ENCODE measurements at regions not wholly inside any gene's neighbourhood (a gene's known extent, or its start where the extent isn't known, plus 50 kb on each side); places are given as distances from the start of the nearest gene placed in this dataset.

DNA sequence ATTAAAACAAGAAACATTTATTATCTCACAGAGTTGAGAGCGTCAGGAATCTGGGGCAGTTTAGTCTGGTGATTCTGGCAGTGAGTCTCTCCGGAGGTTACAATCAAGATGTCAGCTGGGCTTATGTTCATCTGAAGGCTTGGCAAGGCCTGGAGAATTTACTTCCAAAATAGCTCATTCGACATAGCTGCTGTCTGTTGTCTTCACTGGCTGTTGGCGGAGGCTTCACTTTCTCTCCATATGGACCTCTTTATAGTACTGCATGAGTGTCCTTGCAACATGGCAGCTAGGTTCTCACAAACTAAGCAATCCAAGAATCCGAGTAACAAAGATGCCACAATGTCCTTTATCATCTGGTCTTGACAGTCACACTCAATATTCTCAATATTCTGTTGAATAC lies 70.2 kb upstream of the ADGRL3 start:
- Histone ChIP-seq H3K9ac (replicated peaks in 1 of 4; ENCODE audit: extremely low read depth in 1 of 4, low read depth in 3 of 4, low read length in 3 of 4) (no peak overlapping the region), H3K36me3 (ENCODE audit: control insufficient read depth in 2 of 4, insufficient read depth in 4 of 4, low read length in 3 of 4) (no peaks in the 10 kb centered on the region), H3K27me3 (replicated peaks in 1 of 4; ENCODE audit: control insufficient read depth in 3 of 4, extremely low read depth in 1 of 4, insufficient read depth in 3 of 4, low read length in 3 of 4) (no peaks in the 10 kb centered on the region), H2BK15ac (ENCODE audit: low read length) (no peak overlapping the region), H3K18ac (ENCODE audit: extremely low read depth, low read length) (no peak overlapping the region), H3K4ac (replicated peaks; ENCODE audit: insufficient read length, low read depth, low read length) (no peak overlapping the region), H3K9me3 (ENCODE audit: insufficient read depth in 2 of 2, low read depth in 1 of 2, low read length in 1 of 2) (no peaks in the 10 kb centered on the region; a peak in 1 of 4 replicates), H4K8ac (ENCODE audit: extremely low read depth, insufficient read depth, low read length) (no peak overlapping the region), H4K20me1 (replicated peaks in 1 of 2; ENCODE audit: control insufficient read depth in 1 of 2, insufficient read depth in 2 of 2, low read length in 2 of 2) (no peaks in the 10 kb centered on the region), H3K79me2 (ENCODE audit: control insufficient read depth in 1 of 2, insufficient read depth in 2 of 2, low read length in 2 of 2) (no peaks in the 10 kb centered on the region), H3K27ac (ENCODE audit: low read depth, low read length) (no peak overlapping the region), H2BK20ac (ENCODE audit: low read length) (no peak overlapping the region), H2BK120ac (replicated peaks; ENCODE audit: low read depth, low read length) (no peak overlapping the region), H3K23ac (ENCODE audit: insufficient read length) (no peak overlapping the region), H3K4me3 (ENCODE audit: extremely low read depth in 1 of 4, insufficient read depth in 2 of 4, low read depth in 3 of 4, low read length in 4 of 4) (no peak overlapping the region), H3K23me2 (ENCODE audit: low read depth, low read length) (no peaks in the 10 kb centered on the region), H4K5ac (ENCODE audit: insufficient read length, low read depth, low read length) (no peak overlapping the region), H3K79me1 (ENCODE audit: low read depth, low read length) (no peaks in the 10 kb centered on the region), H2AFZ (ENCODE audit: low read length) (no peak overlapping the region), H3K4me2 (ENCODE audit: insufficient read depth in 1 of 2, low read depth in 2 of 2, low read length in 2 of 2) (no peak overlapping the region), H2AK5ac (ENCODE audit: low read depth, low read length) (no peak overlapping the region), H3K56ac (replicated peaks; ENCODE audit: insufficient read length, low read depth, low read length) (no peak overlapping the region), H3K14ac (ENCODE audit: insufficient read length) (no peak overlapping the region), H2BK12ac (ENCODE audit: low read depth, low read length) (no peak overlapping the region), H2BK5ac (ENCODE audit: low read depth, low read length) (no peak overlapping the region), H3K4me1 (replicated peaks in 1 of 4; ENCODE audit: control insufficient read depth in 3 of 4, insufficient read depth in 4 of 4, low read length in 3 of 4) (peaks cover 0 to 3% (median 0%) of the 10 kb centered on the region in 4 experiments; a peak in 1 of 7 replicates), H4K91ac (replicated peaks; ENCODE audit: insufficient read length, low read length) (no peak overlapping the region)
- DNase-seq (ENCODE audit: low read depth in 1 of 2, low spot score in 2 of 2) (no peak), FAIRE-seq (no peak)
- ChIA-PET CTCF (ENCODE audit: partially characterized antibody) (interaction anchor here (1.5 kb wide), 1 partner anchor 18 kb away, joined by 3 read pairs; no protein-coding TSS in a partner anchor), POLR2A (ENCODE audit: partially characterized antibody) (no interaction called here)
- 89% methylated on average over 5 of the region's 5 CpGs; no CpG with 5 or more reads in 1 of the 2 experiments for WGBS, 2 experiments (ENCODE audit: extremely low coverage in 1 of 2, insufficient coverage in 1 of 2, insufficient read length in 1 of 2, insufficient replicate concordance in 2 of 2, low coverage in 1 of 2, low lambda C conversion rate in 2 of 2, missing lambda C conversion rate in 1 of 2)
- no peak for TF ChIP-seq CBX8 (IDR thresholded peaks at IDR 0.05; ENCODE audit: borderline replicate concordance, low read depth, low read length)
- TF ChIP-seq JUND (IDR thresholded peaks at IDR 0.05; ENCODE audit: low read length) = no peak
- no peak for TF ChIP-seq TCF12 (IDR thresholded peaks at IDR 0.05; ENCODE audit: low read depth, low read length)
- TF ChIP-seq, protein P1, sequence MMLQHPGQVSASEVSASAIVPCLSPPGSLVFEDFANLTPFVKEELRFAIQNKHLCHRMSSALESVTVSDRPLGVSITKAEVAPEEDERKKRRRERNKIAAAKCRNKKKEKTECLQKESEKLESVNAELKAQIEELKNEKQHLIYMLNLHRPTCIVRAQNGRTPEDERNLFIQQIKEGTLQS (IDR thresholded peaks at IDR 0.05; ENCODE audit: insufficient read depth, low read depth, low read length) = no peak
- TF ChIP-seq SIX5 (IDR thresholded peaks at IDR 0.05; ENCODE audit: low read depth, low read length) = no peak
- no peak for TF ChIP-seq GABPA (IDR thresholded peaks at IDR 0.05; ENCODE audit: borderline replicate concordance, insufficient read depth, low read length)
- TF ChIP-seq KDM4A (IDR thresholded peaks at IDR 0.05; ENCODE audit: low read depth, low read length, severe bottlenecking) = no peak
- TF ChIP-seq POLR2A (IDR thresholded peaks at IDR 0.05; ENCODE audit: control extremely low read depth in 1 of 2, low read depth in 2 of 2, low read length in 2 of 2) = no peak
- no peak for TF ChIP-seq CBX5 (IDR thresholded peaks at IDR 0.05; ENCODE audit: low read depth, low read length)
- no peak for TF ChIP-seq EZH2 (IDR thresholded peaks at IDR 0.05; ENCODE audit: low read depth, low read length, severe bottlenecking)
- TF ChIP-seq CHD2 (IDR thresholded peaks at IDR 0.05; ENCODE audit: low read length) = no peak
- TF ChIP-seq TBP (IDR thresholded peaks at IDR 0.05; ENCODE audit: low read depth, low read length) = no peak
- TF ChIP-seq MAFK (IDR thresholded peaks at IDR 0.05; ENCODE audit: low read depth, low read length) = no peak
- TF ChIP-seq TEAD4 (IDR thresholded peaks at IDR 0.05; ENCODE audit: low read depth, low read length) = no peak
- TF ChIP-seq RNF2 (IDR thresholded peaks at IDR 0.05; ENCODE audit: borderline replicate concordance, low read depth, low read length, missing control alignments, poor library complexity, severe bottlenecking) = no peak
